ENCODE measurements at regions not wholly inside any gene's neighbourhood (a gene's known extent, or its start where the extent isn't known, plus 50 kb on each side); places are given as distances from the start of the nearest gene placed in this dataset.

GRCh38 chr7:41825927-41826480 lies 123.1 kb upstream of the INHBA start:
- Histone ChIP-seq H3K4me1 (ENCODE audit: low read depth) (peaks cover 29% of the 10 kb centered on the region), H3K36me3 (no peaks in the 10 kb centered on the region), H3K27me3 (no peaks in the 10 kb centered on the region), H3K4me3 (no peak overlapping the region), H3K9me3 (ENCODE audit: low read depth) (no peaks in the 10 kb centered on the region), H3K27ac (no peak overlapping the region)
- peak in 1 of 2 donors; percentile 31 for DNase-seq (ENCODE audit: low read depth in 1 of 2, low spot score in 1 of 2)
- no peak for TF ChIP-seq CTCF (IDR thresholded peaks at IDR 0.05; ENCODE audit: low read depth, low read length)

- Histone ChIP-seq H3K27me3 (no peaks in the 10 kb centered on the region), H3K9me3 (ENCODE audit: low read depth) (no peaks in the 10 kb centered on the region), H3K4me1 (ENCODE audit: low read depth) (peaks cover 18% of the 10 kb centered on the region), H3K27ac (no peak overlapping the region), H3K36me3 (no peaks in the 10 kb centered on the region), H3K4me3 (no peak overlapping the region)
- no peak for DNase-seq (ENCODE audit: low read depth in 1 of 2, low spot score in 1 of 2)
- no peak for TF ChIP-seq CTCF (IDR thresholded peaks at IDR 0.05; ENCODE audit: low read depth, low read length)
Observed at GRCh38 chr7:41824284-41824683, 121.4 kb upstream of the INHBA start.

GRCh38 chr7:41822259-41822817 lies 119.4 kb upstream of the INHBA start:
- peak in 1 of 2 donors; percentile 28 for DNase-seq (ENCODE audit: low read depth in 1 of 2, low spot score in 1 of 2)
- Histone ChIP-seq H3K4me3 (no peak overlapping the region), H3K36me3 (no peaks in the 10 kb centered on the region), H3K4me1 (ENCODE audit: low read depth) (peaks cover 18% of the 10 kb centered on the region), H3K27me3 (no peaks in the 10 kb centered on the region), H3K27ac (peak overlapping the region; percentile 22), H3K9me3 (ENCODE audit: low read depth) (no peaks in the 10 kb centered on the region)
- no peak for TF ChIP-seq CTCF (IDR thresholded peaks at IDR 0.05; ENCODE audit: low read depth, low read length)

GRCh38 chr7:41821521-41822213 lies 118.8 kb upstream of the INHBA start:
- H3K36me3 ChIP-seq = no peaks in the 10 kb centered on the region
- no peaks in the 10 kb centered on the region for H3K9me3 ChIP-seq (ENCODE audit: low read depth)
- H3K4me3 ChIP-seq = no peak overlapping the region
- peaks cover 19% of the 10 kb centered on the region for H3K4me1 ChIP-seq (ENCODE audit: low read depth)
- no peak for TF ChIP-seq CTCF (IDR thresholded peaks at IDR 0.05; ENCODE audit: low read depth, low read length)
- no peak for DNase-seq (ENCODE audit: low read depth in 1 of 2, low spot score in 1 of 2)
- H3K27me3 ChIP-seq = no peaks in the 10 kb centered on the region
- H3K27ac ChIP-seq = peak overlapping the region; percentile 22

GRCh38 chr7:41820111-41820671 lies 117.3 kb upstream of the INHBA start:
- DNase-seq (ENCODE audit: low read depth in 1 of 2, low spot score in 1 of 2) = no peak
- H3K4me1 ChIP-seq (ENCODE audit: low read depth) = peaks cover 27% of the 10 kb centered on the region
- no peak overlapping the region for H3K27ac ChIP-seq
- no peaks in the 10 kb centered on the region for H3K9me3 ChIP-seq (ENCODE audit: low read depth)
- TF ChIP-seq CTCF (IDR thresholded peaks at IDR 0.05; ENCODE audit: low read depth, low read length) = no peak
- no peak overlapping the region for H3K4me3 ChIP-seq
- no peaks in the 10 kb centered on the region for H3K27me3 ChIP-seq
- H3K36me3 ChIP-seq = no peaks in the 10 kb centered on the region

Data from cardiac muscle cell (in vitro differentiated cells and primary cell).